GF-D8 (cell line): ENCODE measurements at regions not wholly inside any gene's neighbourhood (a gene's known extent, or its start where the extent isn't known, plus 50 kb on each side); places are given as distances from the start of the nearest gene placed in this dataset.
"Not testable (repeated sequence)": the region's sequence is repeated elsewhere in the genome, so short reads cannot be mapped to it uniquely, and the experiment has no call there.

ENCODE experiments used
- DNase-seq: peaks from one replicate; lab custom pipeline; 2025; lab: John Stamatoyannopoulos, UW

DNA sequence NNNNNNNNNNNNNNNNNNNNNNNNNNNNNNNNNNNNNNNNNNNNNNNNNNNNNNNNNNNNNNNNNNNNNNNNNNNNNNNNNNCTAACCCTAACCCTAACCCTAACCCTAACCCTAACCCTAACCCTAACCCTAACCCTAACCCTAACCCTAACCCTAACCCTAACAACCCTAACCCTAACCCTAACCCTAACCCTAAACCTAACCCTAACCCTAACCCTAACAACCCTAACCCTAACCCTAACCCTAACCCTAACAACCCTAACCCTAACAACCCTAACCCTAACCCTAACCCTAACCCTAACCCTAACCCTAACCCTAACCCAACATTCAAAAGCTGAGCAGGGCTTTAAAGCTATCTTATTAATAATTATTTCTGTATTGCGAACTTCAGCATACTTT, 182.5 kb upstream of the FAM20C start:
- DNase-seq: not testable (repeated sequence)

DNA sequence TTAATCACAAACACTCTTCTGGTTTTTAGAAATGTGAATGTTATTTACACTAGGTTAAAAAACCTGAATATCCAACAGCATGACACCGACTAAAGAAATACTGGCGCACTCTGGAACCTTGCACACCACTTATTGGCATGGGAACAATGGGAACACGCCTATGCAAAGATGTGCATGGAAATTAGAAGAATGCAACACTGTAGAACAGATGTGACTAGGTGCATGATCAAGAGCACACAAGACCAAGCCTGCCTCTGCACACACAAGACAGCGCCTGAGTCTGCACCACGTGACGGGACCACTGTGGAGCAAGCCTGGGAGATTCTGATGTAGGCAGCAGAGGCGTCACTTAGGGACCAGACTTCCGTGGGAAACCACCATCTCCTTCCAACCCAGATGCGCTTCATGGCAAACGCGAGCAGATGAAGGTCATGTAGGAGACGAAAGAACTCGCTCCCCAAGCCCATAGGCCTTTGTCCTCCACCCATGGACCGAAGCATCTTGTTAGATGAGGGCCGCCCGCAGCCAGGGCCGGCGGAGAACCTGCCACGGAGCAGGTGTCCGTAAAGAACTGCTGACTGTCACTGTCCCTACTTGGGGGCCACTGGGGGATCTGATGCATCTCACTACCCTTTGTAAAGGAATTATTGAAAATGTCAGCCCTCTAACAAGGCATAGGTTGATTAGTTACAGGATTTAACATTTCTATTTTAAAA, 159.6 kb upstream of the FAM20C start:
- not testable (repeated sequence) for DNase-seq

DNA sequence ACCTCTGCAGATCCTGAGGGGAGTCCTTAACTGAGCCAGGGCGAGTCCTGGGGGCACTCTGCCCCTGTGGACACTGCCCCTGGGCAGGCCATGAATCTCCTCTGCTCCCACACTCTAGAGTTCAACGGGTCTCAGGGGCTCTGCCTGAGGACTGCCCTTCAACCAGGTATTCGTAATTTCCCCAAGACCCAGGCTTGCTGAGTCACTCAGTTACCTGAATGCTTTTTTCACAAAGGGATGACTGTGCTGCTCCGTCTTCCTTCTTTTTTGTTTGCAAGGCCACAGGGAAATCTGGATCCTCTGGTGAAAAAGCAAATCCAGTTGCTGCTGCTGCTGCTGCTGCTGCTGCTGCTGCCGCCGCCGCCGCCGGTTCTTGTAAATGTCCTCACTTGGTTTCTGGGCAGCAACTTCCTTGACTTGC, 157.2 kb upstream of the FAM20C start:
- not testable (repeated sequence) for DNase-seq

DNA sequence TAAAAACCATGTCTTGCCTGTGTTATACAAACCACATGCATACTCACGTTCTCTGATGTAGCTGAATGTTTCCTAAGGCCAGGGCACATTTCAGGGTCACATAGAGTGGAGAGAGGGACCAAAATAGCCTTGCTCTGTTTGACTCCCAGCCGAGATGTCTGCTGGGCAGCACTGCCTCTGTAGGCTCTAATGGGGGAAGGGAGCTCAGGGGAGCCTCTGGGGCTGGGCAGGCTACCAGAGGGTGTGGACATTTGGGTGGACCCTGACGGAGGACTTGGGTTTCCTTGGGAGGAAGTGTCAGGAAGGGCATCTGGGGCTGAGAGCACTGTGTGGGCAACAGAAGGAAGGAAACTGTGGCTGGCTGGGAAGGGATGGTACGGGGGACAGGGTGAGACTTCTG, 155.8 kb upstream of the FAM20C start:
- not testable (repeated sequence) for DNase-seq

DNA sequence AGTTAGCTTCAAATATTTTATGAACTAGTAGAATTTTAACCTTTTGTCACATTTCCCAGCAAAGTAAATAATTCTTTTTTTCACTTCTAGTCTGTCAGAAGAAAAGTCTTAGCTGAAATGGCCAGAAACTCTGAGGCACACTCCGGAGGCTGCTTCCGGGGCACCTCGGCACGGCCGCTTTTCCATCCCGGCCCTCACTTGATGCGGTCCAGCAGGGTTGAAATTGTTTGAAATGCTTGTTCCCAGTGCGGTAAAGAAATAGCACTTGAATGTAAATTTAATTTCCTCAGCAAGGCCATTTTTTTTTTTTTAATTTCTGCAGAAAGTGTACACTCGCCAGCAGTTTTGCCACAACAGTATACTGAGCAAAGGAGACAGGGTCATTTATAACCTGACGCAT, 154.7 kb upstream of the FAM20C start:
- DNase-seq: not testable (repeated sequence)

DNA sequence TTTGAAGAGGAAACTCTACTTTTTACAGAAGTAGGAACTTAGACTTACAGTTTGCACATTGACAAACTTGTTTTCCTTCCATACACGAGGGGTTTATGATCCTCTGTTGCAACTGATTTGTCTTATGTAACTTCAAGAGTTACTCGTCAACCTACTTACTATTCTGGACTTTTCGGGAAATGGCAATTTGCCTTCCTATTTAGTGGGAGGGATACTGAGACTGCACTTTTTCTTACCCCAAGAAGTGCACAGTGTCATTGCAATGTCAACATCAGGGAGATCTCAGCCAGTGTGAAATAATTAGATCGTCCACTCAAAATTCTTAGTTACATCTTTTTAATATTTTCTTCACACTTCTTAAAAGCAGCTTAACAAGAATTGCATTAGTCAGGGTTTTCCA, 153.9 kb upstream of the FAM20C start:
- not testable (repeated sequence) for DNase-seq

DNA sequence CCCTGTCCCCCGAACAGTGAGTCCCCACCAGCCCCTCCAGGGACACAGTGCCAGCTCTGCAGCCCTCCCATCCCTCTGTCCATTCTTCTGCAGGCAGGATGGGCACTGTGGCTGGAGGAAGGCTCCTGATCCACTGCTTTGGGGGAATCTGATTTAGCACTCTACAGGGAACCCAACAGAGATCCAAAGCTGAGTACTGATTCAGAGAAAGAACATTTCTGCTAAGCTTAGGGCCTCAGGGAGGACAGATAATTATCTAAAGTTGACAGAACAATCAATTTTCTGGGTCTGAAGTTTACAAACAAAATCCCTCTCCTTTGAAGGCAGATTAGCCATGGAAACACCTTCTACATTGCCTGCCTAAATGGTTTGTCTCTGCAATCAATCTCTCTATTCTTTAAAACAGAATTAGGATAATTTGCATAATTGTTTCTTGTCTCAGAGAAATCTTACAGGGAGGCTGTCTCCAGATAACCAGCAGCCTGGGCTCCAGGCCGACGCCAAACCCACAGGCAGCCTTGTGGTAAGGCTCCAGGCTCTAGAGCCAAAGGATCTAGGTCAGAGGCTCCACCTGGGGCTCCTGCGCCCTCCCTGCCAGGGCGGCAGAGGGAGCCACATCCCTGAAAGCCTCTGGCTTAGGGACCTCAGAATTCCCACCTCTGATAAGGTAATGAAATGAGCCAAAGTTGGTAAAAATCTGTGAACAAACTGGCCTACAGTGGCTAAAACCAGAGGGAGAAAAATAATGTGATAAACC, 152.2 kb upstream of the FAM20C start:
- DNase-seq: not testable (repeated sequence)

DNA sequence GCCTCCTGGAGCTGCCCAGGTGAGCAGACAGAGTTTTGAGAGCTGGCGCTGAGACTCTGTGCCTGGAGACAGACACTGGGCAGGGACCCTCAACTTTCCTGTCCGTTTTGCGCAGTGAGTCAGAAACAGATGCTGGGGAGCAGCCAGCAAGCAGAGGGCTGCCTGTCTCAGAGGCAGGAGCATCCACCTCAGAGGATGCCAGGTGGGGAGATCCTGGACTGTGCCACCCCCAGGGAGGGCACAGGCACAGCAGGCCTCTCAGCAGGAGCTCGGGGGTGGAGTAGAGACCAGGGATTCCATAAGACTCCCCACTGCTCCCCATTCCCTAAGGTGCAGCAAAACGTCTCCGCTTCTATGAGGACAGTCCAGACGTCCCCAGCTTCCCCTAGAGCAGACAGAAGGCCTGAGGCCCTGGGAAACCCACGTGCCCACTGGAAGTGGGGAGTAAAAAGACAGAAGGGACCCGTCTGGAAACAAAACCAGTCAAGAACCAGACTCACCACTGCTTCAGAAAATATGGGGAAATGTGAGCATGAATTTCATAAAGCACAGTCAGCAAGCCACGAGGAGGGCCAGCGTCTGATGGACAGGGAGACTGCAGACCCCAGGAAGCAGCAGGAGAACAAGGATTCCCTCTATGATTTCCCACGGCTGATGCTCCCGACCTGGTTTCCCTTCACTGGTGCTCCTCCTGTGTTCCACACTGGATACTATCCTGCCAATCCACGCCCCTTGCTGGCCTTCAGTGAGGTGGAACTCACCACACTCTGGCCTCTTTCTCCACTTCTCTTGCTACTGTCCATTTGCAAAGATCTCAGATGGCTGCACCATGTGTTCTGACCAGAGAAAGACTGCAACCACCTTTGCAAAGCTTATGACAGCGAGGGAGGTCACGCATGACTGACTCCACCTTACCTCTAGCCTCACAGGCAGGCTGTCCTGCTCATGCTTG, 151.3 kb upstream of the FAM20C start:
- no peak for DNase-seq

DNA sequence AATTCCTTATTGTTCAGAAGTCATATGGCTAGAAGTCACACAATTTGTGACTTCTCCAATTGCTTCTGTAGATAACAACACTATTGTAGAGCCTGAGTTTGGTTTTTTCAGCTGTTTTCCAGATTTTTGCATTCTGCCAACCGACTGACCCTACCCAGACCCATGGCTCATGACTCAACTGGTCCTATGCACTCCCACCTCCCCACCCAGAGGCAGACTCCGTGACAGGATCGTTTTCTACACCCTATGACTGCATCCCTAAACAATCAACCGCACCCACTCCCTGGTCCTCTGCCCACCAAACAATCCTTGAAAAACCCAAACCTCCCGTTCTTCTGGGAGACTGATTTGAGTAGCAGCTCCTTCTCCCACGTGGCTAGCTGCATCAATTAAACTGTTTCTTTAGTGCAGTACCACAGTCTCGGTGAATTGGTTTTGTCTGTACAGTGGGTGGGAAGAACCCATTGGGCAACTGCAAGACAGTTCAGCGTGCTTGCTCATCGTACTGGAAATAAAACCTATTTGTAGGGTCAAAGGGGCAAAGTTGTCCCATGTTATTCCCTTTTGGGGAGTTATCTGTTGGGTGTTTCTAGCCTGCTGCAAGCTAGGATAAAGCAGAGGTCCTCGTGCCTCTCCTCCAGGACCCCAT, 150.3 kb upstream of the FAM20C start:
- DNase-seq: no peak

DNA sequence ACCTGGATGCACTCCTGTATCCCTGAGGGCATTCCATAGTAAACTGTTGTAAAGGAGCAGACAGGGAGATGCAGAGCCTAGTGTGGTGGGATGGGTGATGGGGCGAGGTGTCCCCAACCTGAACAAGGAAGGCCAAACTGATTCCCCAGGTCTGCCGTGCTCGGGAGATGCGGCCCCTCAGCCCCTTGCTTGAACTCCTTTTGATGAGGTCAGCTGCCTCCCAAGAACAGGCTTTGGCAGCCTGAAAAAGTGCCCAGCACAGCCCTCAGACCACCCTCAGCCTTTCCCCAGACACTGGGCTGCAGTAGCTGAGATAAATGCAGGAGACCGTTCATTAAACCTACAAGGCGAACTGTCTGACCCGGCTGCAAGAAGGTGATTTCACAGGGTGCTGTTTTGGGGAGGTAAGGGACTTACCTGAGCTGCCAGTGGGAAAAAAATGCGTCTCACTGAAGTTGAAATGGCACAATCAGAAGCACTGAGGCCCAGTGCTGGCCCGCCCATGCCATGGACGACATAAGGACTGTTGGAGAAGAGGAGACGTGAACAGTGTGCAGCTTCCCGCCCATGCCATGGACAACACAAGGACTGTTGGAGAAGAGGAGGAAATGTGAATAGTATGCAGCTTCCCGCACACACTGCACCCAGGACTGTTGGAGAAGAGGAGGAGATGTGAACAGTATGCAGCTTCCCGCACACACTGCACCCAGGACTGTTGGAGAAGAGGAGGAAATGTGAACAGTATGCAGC, 148.4 kb upstream of the FAM20C start:
- DNase-seq: no peak

DNA sequence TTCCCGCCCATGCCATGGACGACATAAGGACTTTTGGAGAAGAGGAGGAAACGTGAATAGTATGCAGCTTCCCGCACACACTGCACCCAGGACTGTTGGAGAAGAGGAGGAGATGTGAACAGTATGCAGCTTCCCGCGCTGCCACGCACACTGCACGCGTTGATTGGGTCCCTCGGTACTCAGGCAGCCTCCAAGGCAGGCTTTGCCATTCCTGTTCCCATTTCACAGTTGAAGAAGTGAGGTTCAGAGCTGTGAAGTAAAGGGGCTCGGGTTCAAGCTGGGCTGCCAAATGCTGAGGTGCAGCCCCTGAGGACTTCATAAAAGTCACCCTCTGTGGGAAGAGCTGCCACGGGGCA, 147.9 kb upstream of the FAM20C start:
- no peak for DNase-seq

DNA sequence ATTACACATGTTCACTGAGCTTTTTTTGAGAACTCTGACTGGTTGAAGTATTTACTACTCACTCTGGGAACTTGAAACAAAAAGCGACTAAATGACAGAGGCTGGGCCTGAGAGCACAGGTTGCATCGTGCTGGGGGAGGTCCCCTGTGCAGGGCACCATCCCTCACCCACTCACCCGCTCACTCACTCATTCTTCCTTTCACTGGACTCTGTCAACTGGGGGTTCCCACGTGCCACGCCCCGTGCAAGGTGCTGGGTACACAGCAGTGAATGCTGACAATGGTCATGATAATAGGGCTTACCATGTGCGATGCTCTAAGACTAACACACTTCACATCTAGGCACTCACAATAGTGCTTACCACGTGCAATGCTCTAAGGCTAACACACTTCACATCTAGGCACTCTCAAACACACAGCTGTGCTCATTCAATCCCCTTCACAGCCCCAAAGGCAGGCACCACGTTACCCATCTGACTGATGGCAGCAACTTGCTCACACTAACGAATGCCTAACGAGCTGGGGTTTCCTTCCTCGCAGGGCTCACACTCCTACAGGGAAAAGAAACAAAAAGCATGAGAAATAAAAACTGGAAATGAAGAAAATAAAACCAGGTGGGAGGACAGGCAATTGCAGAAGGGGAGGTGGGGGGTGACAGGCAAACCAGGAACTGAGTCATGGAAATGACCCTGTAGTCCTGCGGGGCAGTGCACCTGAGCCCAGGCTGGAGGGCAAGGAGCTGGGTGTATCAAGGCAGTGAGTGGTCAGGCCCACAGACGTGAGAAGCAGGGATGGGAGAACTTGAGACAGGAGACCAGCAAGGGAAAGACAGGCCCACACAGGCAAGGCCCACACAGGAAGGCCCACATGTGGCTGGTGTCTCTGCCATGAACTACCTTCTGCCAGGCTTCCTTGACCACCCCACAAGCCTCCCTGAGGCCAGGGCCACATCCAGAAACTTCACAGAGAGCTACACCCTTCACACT, 147.0 kb upstream of the FAM20C start:
- no peak for DNase-seq

DNA sequence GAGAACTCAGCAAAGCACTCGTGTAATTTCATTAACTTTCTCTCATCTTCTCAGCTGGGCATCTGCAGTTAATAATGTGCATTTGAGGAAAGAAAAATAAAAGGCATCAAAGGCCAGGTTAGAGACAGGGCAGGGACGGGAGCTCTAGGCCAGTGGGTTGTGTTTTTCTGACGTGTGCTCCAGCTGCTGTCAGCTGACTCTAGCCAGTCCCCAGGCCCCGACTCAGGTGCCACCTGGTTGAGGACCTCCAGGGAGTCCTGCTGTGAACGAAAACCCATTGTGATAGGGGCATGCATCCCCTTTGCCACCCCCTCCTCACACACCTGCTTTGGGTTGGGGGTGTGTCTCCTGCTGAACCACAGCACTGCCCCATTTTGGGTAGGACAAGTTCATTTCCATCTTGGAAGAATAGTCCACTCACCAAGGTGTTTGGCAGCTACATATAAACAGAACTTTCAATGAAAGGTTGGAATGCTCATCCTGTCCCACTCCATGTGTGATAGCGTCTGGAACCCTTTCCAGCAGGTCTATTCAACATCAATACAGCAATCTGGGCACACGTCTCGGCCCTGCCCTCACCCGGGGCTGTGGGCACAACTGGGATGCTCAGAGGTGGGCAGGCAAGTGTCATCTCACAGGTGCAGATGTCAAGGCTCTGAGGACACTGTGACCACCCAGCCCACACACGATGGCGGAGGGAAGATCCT, 146.1 kb upstream of the FAM20C start:
- DNase-seq: no peak

DNA sequence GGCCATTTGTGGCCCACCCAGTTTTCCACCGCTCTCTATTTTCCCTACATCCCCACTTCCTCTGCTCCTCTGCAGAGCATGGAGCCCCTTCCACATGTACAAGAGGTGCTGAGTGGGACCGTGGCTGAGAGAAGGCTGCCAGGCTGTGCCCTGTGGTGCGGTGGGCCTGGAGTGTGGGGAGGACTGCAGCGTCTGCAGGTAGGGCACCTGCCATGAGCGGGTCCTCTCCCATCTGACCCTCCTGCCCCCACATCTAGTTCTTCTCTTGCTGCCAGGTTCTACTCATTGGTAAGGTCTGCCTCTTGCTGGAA, 145.6 kb upstream of the FAM20C start:
- no peak for DNase-seq

DNA sequence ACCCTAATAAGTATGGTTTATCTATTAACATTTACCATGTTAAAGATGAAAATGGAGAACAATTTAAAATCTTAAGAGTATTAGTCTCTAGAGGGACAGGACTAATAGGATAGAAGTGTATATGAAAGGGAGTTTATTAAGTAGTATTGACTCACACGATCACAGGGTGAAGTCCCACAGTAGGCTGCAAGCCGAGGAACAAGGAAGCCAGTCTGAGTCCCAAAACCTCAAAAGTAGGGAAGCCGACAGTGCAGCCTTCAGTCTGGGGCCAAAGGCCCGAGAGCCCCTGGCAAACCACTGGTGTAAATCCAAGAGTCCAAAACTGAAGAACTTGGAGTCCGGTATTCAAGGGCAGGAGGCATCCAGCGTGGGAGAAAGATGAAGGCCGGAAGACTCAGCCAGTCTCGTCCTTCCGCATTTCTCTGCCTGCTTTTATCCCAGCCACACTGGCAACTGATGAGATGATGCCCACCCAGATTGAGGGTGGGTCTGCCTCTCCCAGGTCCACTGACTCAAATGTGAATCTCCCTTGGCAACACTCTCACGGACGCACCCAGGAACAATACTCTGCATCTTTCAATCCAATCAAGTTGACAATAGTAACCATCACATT, 140.8 kb upstream of the FAM20C start:
- DNase-seq: no peak

DNA sequence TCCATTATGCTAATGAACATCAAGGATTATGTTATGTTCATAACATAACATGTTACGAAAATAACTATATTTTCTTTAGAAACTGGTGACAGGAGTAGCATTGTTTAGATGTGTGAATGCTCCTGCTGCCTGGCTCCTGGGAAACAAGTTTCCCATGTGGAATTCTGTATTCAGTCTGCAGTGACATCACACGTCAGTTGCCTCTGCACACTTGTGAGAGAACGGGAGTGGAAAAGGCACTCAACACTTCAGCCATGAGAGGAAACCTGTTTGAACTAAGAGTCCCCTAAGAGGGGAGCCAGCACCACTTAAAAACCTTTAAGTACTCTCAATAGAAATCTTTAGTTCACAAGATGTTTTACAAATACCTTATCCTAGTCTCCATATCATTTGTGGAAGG, 140.3 kb upstream of the FAM20C start:
- no peak for DNase-seq

DNA sequence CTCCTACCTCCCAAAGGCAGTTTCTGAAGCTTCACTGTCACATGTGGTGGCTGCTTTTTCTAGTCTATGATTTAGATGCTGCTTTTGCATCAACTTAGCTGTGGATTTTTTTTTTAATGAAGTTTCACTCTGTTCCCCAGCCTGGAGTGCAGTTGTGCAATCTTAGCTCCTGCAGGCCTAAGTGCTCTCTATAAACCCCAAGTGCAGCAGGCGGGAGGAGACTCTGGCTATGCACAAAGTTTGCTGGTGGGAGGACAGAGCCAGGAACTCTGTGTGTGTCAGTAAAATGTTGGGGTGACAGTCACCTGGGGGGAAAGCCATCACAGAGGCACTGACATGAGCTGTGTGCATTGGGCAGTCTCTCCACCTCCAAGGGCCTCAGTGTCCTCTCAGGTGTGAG, 138.8 kb upstream of the FAM20C start:
- no peak for DNase-seq

DNA sequence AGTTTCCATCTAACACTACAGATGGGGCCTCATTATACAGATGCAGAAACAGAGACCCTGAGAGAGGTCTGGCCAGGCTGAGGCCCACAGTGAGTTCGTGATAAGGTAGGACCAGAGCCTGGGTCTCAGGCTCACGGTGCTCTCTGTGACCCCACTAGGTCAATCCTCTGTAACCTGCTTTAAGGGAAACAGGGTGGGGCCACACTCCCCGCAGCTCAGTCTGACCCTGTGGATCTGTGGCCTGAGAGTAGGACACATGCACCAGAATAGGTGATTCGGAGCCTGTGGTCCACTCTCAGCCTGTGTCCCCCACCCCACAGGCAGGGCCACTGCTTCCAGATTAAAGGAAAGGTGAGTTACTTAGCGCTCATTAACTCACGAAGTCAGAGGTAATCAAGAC, 137.8 kb upstream of the FAM20C start:
- DNase-seq: no peak

DNA sequence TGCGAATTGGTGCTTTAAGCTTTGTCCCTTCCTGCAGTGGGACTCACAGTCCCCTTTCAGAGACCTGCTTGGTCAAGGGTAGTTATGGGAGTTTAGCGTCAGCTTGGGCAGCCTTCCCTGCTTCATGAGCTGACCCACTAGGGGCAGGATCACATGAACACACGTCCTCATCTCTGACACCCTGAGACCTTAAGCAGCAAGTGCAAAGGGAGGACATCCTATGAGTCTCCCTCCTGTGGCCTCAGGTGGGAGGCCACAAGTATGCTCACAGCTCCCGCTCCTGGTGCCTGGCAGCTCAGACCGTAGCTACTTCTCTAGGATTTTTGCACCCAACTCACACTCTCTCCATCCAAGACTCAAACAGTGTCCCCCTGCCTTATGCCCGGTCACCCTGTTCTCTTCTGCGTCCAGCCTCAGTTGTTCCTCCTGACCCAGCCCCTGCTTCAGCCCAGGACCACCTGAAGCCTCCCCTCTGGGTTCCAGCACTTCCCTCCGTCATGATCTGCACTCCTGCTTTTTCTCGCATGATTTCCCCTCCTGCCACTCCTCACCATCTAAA, 136.6 kb upstream of the FAM20C start:
- no peak for DNase-seq
